ENCODE measurements at regions not wholly inside any gene's neighbourhood (a gene's known extent, or its start where the extent isn't known, plus 50 kb on each side); places are given as distances from the start of the nearest gene placed in this dataset.
"Not testable (repeated sequence)": the region's sequence is repeated elsewhere in the genome, so short reads cannot be mapped to it uniquely, and the experiment has no call there.

DNA sequence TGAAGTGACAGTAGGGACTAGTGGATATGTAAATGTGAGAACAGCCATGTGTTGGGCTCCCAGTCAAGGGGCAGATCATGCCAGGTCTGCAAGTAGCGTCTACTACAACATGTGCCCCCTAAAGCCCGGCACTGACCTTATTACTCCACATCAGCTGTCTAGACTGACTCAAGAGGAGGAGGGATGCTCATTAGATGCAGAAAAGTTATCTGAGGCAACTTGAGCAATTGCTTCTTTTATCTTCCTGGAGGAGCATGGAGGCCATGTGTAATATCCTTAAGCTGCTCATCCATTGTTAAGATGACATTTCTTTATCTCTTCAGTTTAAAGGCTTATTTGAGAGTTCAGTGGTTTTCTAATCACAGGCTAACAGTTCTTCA lies 404.7 kb upstream of the FLRT2 start:
- CTCF ChIA-PET: no interaction called here
- POLR2A ChIA-PET: no interaction called here

DNA sequence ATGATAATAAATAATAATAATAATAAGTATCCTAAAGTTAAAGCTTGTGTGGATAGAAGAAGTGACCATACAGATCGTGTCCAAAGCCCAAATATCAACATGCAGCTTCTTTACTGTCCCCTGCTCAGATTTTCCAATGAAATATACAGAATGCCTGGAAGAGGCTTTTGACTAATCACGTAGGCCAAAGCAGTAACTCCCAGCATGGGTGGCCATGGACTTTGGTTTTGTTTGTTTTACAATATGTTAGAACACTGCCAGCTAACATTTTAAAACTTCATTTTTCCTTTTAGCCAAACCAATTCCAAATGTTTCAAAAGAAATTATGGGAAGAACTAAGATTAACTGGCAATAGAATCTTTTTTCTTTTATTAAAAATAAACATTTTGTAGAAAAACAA lies 400.0 kb upstream of the FLRT2 start:
- ChIA-PET POLR2A (no interaction called here), CTCF (no interaction called here)

DNA sequence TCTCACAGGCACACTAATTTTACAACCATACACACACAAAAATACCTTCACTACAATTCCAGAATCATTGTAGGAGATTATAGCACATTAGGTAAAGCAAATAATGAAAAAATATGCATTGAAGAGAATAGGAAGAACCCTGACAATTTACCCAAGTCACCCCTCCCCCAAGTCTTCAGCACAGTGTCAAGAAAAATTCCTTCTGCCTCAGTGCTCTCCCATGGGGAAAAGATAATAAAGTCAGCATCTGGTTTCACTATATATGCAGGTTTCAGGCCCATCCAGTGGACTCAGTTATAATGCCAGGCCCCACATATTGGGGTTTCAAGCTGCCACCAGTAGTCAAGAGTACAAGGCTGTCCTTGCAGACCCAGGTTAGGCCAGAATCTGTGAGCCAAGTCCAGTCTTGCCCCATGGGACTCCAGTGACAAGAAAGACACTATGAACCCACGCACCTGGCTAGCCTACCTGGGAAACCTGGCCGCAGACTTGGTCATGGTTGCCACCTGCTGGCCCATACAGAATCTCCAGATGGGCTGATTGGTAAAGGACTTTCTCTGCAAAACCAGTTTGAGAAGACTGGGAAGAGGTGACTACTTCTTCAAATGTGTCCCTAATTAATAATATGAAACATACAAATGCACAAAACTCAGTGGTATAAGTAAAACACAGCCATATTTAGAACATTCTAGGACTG lies 398.6 kb upstream of the FLRT2 start:
- ChIA-PET POLR2A (no interaction called here), CTCF (no interaction called here)

DNA sequence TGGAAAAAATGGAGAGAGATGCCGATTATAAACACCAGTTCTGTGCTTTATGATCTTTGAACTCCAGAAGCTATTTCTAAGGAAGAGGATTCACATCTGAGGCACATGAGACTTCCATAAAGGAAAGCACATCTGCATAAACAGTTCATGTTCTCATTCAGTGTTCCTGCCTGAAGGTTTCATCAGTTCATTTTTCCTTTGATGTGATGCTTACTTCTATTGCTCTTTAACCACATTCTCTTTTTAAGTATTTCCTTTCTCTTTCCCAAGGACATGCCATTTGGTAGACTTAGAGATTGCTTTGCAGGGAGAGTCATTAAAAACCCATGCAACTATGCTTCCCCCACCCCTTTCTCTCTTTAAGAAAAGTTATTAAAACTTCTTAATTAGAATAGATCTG lies 387.0 kb upstream of the FLRT2 start:
- CTCF ChIA-PET: no interaction called here
- POLR2A ChIA-PET: no interaction called here

DNA sequence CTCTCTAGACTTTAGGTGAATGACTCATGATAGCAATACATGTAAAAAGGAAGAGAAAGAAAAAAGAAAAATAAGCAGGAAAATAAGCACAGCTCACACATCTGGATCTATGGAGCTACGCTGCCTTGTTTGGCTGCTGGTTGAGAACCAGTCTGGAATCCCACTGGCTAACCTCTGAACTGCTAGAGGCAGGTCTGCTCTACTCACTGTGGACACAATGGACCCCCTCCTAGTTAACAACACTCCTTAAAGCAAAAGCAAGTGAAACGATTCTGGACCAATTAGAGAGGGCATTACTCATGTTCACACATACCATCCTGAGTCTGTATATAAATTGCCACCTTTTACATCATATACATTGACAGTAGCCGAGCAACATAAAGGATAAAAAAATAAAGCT lies 383.2 kb upstream of the FLRT2 start:
- POLR2A ChIA-PET: no interaction called here
- CTCF ChIA-PET: no interaction called here

DNA sequence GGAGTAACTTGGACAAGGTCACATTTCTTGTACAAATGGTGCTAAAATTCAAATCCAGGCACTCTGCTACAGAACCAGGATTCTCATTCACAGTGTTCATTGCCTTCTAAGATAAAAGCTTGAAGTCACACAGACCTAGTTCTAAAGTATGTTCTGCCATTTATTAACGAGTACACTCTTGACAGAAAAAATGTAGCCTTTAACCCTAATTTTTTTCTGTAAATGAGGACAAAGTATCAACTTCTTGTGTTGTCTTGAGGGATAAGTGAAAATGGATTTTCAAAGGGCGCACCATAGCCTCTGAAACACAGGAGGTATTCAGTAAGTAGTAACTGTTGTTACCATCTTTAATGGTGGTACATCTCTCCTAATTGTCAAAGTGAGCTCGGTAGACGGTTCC lies 379.8 kb upstream of the FLRT2 start:
- POLR2A ChIA-PET: no interaction called here
- CTCF ChIA-PET: no interaction called here

DNA sequence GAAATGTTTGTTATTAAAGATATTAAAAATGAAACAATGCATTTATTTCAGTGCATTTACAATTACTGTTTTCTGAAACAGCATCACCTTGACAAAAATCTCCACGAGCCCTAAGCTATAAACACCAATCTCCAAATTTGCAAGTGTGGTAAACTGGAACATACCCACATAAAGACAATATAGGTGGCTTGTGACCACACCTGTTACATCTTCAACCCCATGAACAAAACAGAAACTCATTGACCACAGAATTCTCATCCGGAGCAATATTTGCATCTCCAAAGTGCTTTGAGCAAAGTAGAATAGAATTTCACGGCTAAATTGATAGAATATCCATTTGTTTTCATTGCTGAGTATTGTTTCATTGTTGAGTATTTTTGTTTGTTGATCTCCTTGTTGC lies 375.2 kb upstream of the FLRT2 start:
- CTCF ChIA-PET: no interaction called here

DNA sequence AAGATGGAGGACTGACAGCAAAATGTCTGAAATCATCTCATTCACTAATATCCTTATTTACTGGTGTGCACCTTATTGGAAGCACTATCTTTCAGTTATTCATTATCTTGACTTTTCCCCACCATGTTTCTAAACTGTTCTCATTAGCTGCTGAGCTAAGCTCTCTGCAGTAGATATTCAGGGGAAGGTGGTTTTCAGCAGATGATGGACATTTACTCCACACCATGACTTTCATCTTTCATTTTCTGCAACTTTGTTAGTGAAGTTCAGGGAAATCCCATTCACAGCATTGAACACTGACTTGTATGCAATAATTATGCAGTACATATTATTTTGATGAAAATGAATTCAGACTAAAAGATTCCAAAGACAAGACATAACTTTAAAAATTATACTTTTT lies 373.6 kb upstream of the FLRT2 start:
- POLR2A ChIA-PET: no interaction called here
- CTCF ChIA-PET: no interaction called here

More for the DNA sequence above, 375.2 kb upstream of the FLRT2 start:
- POLR2A ChIA-PET: no interaction called here

DNA sequence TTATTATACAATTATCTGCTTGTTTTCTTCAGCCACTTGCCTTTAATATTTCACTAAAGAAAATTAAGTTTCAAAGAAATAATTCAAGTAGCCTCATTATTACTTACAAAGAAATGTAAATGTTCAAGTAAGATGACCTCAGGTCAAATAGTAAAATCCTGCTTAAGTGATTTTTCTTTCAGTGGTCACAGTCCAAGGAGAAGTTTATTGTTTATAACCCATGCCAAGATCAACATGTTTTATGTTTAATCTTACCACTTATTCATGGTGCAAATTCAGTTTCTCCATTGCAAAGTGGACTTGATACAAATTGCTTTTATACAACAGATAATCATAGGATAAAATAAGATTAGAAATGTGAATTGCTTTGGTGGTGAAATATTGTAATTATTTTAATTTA lies 370.2 kb upstream of the FLRT2 start:
- ChIA-PET POLR2A (no interaction called here), CTCF (no interaction called here)

DNA sequence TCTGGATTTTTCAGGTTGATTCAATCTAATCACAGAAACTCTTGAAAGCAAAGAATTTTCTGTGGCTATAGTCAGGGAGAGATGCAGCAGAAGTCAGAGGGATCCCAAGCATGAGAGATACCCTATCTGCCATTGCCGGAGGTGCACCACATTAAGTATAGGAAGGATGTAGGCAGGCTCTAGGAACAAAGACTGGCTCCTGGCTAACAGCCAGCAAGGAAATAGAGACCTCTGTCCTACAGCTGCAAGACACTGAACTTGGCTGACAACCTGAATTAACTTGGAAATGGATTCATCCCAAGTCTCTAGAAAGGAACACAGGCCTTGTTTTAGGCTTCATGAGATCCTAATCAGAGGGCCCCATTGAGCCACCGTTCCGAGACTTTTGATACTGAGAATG lies 364.9 kb upstream of the FLRT2 start:
- CTCF ChIA-PET: no interaction called here
- POLR2A ChIA-PET: no interaction called here

DNA sequence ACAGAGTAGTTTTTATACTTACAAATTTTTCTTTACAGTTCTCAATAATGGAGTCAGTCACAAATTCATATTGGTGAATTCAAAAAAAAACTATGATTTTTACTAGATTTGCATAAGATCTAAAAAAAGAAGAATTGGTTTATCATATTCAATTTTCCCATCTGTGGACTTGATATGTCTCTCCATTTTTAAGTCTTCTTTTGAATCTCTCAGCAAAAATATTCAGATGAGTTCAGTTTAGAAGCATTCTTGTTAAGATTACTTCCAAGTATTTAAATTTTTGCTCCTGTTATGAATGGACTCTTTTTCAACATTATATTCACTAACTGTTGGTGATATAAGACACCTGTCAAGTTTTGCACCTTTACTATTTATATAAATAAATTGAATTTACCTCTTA lies 360.6 kb upstream of the FLRT2 start:
- ChIA-PET CTCF (no interaction called here), POLR2A (no interaction called here)

DNA sequence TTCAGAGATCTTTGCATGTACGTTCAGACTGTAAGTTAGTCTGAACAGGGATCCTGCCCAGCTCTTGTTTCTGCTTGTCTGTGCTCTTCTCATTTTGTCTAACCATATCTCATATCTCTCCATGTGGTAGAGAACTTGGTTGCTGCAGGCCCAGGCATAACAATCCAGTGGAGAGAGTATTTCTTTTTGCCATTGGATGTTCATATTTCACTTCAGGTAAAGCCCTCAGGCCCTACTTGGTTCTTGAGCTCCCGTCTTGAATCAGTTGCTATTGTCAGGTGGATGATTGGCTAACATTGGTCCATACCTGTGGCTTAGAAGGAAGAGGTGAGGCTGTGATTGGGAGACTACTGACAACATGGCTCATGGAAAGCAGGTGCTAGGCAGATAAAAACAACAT lies 357.7 kb upstream of the FLRT2 start:
- ChIA-PET POLR2A (no interaction called here), CTCF (no interaction called here)

DNA sequence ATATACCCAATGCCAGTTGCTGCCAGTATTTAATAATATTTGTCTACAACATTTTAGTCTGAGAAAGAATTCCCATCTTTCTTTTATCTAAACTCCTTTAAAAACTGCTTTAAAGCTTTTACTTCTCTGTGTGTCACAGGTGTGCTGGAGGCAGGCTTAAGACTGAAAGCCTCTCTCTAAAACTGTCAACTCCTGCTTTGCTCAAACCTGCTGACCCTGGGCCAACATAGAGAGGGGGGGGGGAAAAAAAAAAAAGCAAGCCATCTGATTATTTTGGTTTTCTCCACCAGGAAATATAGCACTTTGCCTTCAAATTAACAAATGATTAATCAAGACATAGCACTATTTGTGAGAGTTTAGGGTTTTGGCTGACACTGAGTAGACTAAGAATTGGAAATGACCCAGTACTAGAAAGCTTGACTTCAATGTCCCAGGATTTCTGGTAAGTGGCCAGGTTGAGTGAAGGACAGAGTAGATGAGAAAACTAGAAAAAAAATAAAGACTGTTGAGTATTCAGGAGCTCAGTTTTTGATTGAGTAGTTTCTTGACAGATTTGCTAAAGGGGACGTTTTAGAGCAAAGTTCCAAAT lies 357.0 kb upstream of the FLRT2 start:
- CTCF ChIA-PET: no interaction called here
- POLR2A ChIA-PET: no interaction called here

DNA sequence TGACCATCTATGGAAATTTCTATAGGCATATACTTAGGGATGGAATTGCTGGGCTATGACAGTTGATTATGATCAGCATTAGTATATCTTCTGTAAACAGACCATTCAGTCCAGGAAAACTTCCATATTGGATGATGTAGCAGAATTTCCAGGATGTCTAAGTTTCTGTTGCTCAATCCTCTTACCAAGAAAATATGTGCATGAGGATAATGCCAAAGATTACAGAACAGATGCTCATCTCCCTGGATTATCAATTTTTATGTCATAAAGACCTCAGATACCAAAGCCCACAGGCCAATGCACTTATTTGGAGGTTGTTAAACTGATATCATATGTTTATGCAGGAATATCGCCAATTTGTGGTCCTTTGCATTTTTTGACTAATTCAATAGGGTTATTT lies 354.4 kb upstream of the FLRT2 start:
- ChIA-PET CTCF (no interaction called here), POLR2A (no interaction called here)

DNA sequence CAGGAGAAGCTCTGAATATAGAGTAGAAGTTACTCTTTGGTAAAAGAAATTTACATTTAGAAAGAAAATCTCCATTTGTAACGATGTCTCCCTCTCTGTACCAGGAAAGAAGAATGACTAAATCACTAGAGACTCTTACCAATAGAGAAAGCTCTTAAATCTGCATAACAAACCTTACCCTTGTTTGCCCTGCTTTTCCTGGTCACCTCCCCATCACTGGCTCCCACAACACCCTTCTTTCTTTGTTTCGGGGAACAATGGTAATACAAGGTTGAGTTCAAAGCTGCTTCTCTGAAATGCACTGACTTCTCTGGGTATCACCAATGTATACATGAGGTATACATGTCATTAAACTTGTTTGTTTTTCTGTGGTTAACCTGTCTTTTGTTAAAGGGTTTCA lies 351.1 kb upstream of the FLRT2 start:
- POLR2A ChIA-PET: no interaction called here

DNA sequence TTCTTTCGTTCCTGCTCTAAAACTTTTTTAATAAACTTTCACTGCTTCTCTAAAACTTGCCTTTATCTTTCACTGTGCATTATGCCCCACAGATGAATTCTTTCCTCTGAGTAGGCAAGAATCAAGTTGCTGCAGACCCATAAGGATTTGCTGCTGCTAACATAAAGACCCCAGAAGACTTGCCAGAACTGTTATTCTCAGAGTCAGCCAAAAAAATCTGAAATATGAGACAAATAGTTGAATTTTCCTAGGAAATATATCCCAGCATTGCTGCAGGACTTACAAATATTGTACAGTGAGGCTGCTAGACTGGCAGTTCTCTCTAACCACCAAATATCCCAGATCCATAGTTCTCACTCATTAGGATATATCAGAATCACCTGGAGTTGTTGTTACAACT lies 349.1 kb upstream of the FLRT2 start:
- POLR2A ChIA-PET: no interaction called here
- CTCF ChIA-PET: no interaction called here

More for the DNA sequence above, 351.1 kb upstream of the FLRT2 start:
- CTCF ChIA-PET: no interaction called here

DNA sequence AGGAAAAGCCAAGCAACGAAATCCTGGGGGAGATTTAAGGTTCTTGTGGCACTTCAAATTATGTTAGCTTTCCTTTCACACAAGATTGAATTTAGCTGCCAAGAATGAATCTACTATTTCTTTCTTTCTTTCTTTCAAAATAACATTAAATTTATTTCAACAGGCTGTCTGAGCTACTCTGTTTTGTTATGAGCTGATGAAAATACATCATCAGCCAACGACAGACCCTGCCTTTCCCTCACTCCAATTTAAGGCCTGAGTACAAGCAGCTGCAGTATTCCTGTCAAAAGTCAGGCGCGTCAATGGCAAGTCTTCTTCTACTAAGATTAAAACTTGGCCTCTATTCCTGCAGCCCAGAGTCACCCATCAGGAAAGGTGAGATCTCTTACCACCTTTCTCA lies 347.7 kb upstream of the FLRT2 start:
- POLR2A ChIA-PET: no interaction called here
- CTCF ChIA-PET: no interaction called here

DNA sequence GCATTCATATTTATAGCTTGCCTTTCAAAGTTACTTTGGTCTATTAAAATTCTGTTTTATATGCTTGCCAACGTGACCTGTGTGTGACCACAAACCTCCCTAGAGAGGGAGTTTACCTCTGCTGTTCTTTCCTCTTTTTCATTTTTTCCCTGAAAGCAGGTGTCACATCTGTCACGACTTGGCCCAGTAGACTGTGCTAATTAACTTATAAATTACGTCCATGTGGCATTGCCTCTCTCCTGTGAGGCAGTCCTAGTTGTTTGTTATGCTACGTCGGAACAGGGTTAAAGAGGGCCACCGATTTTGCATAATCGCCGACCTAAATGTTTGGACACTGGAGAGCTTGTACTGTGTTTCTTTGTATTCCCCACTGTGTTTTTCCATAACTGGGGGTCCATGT lies 343.9 kb upstream of the FLRT2 start:
- ChIA-PET POLR2A (no interaction called here), CTCF (no interaction called here)

DNA sequence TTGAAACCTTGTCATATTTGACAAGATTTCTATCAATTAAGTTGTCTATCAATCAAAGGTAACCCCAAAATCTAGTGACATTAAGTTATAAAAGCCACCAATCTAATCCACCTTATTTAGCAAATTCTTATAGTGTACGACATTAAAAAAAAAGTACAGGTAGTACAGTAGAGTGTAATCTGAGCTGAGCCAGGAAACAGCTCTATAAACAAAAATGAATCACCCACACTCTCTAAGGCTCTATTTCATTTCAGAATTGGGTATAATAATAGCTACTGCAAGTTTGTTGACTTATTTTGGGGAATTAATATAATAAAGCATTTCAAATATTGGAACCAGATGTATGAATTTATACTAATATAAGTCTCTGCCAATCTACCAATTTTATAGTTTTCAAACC lies 342.4 kb upstream of the FLRT2 start:
- POLR2A ChIA-PET: no interaction called here
- CTCF ChIA-PET: no interaction called here

DNA sequence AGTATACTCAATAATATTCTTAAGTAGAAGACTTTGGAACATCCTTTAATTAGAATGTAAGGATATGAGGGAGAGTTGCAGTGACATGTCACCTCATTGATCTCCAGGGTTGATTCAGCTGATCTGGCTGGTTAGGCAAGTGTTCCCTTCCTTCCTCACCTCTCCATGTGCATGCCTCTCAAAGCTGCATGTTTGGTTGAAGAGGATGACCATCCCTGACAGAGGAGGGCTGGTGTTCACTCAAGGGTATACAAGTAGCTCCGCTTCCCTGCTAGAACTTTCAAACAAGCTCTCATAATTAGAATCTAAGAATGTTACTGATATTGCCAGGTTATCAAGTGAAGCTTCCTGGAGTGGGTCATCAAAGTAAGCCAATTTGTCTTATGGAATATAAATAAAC lies 341.1 kb upstream of the FLRT2 start:
- CTCF ChIA-PET: no interaction called here
- POLR2A ChIA-PET: no interaction called here

DNA sequence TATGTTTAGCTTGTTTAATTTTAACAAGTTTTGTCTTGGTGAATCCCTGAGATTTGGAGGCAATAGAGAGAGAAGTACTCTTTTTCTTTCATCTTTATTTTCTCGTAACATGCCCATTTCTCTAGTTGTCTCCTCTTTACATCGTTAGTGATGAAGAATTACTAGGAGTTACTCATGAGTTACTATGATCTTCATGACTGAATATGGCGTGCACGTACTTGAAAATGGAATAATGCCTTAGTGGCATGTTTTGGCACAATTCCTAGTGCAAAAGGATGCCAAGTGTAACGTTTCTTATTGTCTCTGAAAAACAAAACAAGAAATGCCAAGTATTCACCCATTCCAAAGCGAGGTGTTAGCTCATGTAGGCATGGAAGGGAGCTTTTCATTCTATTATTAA lies 340.7 kb upstream of the FLRT2 start:
- CTCF ChIA-PET: not testable (repeated sequence)

DNA sequence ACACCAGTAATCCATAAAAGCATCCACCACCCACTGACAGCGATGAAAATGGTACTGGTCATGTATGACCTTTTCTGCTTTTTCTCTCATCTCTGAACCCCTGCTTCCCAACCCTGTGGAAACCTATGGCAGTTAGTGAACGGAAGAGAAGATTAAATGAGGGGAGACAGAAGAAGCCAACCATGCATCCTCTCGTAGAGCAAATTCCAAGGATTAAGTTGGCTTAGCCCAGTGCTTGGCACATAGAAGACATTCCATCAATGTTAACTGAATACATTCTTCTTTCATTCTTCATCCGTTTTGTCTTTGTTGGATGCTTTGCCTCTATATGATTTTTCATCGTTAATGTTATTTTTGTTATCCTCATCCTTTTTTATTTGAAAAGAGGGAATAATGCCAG lies 339.7 kb upstream of the FLRT2 start:
- CTCF ChIA-PET: no interaction called here

More for the DNA sequence above, 340.7 kb upstream of the FLRT2 start:
- POLR2A ChIA-PET: not testable (repeated sequence)

DNA sequence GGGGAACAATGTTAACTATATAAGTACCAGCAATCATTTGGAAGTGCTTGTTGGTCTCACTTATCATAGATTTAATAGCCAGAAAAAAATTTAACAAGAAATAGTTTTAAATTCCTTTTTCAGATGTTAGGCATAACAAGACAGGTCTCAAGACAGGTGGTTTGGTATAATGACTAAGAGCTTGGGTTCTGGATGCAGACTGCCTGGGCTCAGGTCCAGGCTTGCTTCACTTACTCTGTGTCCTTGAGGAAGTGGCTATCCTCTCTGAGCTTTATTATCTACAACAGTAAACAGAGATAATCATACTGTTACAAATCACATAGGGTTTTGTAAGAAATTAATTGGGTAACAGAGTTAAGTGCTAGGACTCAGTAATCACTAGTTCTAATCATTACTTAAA lies 338.0 kb upstream of the FLRT2 start:
- POLR2A ChIA-PET: no interaction called here
- CTCF ChIA-PET: no interaction called here

More for the DNA sequence above, 339.7 kb upstream of the FLRT2 start:
- POLR2A ChIA-PET: no interaction called here
